ENCODE measurements at regions not wholly inside any gene's neighbourhood (a gene's known extent, or its start where the extent isn't known, plus 50 kb on each side); places are given as distances from the start of the nearest gene placed in this dataset.

- Histone ChIP-seq H3K9me3 (replicated peaks; ENCODE audit: control insufficient read depth, insufficient read depth, low read length) (no peaks in the 10 kb centered on the region), H3K36me3 (ENCODE audit: control insufficient read depth in 2 of 2, insufficient read depth in 2 of 2, low read length in 1 of 2) (no peaks in the 10 kb centered on the region), H3K79me2 (ENCODE audit: control insufficient read depth, insufficient read depth, low read length) (no peaks in the 10 kb centered on the region), H3K9ac (ENCODE audit: control insufficient read depth, insufficient read depth, low read length) (no peak overlapping the region), H3K4me2 (ENCODE audit: control insufficient read depth, insufficient read depth) (no peak overlapping the region), H3K4me1 (ENCODE audit: control insufficient read depth, insufficient read depth, low read length) (no peaks in the 10 kb centered on the region), H3K4me3 (no peak overlapping the region), H2AFZ (ENCODE audit: control insufficient read depth, low read depth, low read length) (no peak overlapping the region), H3K27ac (ENCODE audit: control insufficient read depth, insufficient read depth) (no peak overlapping the region), H4K20me1 (ENCODE audit: control insufficient read depth, insufficient read depth) (no peaks in the 10 kb centered on the region), H3K27me3 (replicated peaks in 1 of 2; ENCODE audit: control insufficient read depth in 2 of 2, insufficient read depth in 2 of 2, low read length in 1 of 2) (no peaks in the 10 kb centered on the region)
- FAIRE-seq (no peak), DNase-seq (ENCODE audit: low read depth, low spot score) (no peak), ATAC-seq (no peak)
- ChIA-PET CTCF (no interaction called here), RAD21 (ENCODE audit: unreplicated experiment) (no interaction called here), POLR2A (no interaction called here), SMC1A (ENCODE audit: uncharacterized antibody, unreplicated experiment) (no interaction called here)
- in situ Hi-C loops (cut with MboI) = no loop called here
- intact Hi-C loops (cut with micrococcal nuclease; ENCODE audit: unreplicated experiment) = no loop called here
- 8% methylated on average over 3 of the region's 3 CpGs for whole genome bisulfite sequencing (ENCODE audit: insufficient coverage, insufficient replicate concordance, low lambda C conversion rate, missing lambda C conversion rate)
- BruUV-seq (replicated peaks) = no TSS peak
- TF ChIP-seq STAT3 (IDR thresholded peaks at IDR 0.05; ENCODE audit: low read depth, low read length) = no peak
- no peak for TF ChIP-seq EGR1 (IDR thresholded peaks at IDR 0.05; ENCODE audit: borderline replicate concordance in 1 of 2, low read depth in 2 of 2, low read length in 2 of 2)
- TF ChIP-seq CEBPB (IDR thresholded peaks at IDR 0.05; ENCODE audit: borderline replicate concordance in 1 of 2, low read depth in 2 of 2, low read length in 2 of 2) = no peak
- no peak for TF ChIP-seq STAT1 (conservative IDR thresholded peaks at IDR 0.05)
- no peak for TF ChIP-seq KLF5 (IDR thresholded peaks at IDR 0.05; ENCODE audit: partially characterized antibody)
- TF ChIP-seq BRCA1 (IDR thresholded peaks at IDR 0.05; ENCODE audit: low read depth, low read length) = no peak
- TF ChIP-seq ZNF687 (IDR thresholded peaks at IDR 0.05) = no peak
- no peak for TF ChIP-seq RCOR1 (conservative IDR thresholded peaks at IDR 0.05; ENCODE audit: low read depth, low read length)
- TF ChIP-seq EZH2 (IDR thresholded peaks at IDR 0.05; ENCODE audit: borderline replicate concordance, control insufficient read depth, low read depth, low read length) = no peak
- TF ChIP-seq HSF1 (IDR thresholded peaks at IDR 0.05; ENCODE audit: low read depth, low read length) = no peak
- no peak for TF ChIP-seq CBX5 (IDR thresholded peaks at IDR 0.05; ENCODE audit: low read depth)
- TF ChIP-seq CEBPZ (IDR thresholded peaks at IDR 0.05; ENCODE audit: low read depth, low read length) = no peak
- TF ChIP-seq MEF2B (IDR thresholded peaks at IDR 0.05; ENCODE audit: partially characterized antibody, poor library complexity, severe bottlenecking) = no peak
- TF ChIP-seq ETV6 (conservative IDR thresholded peaks at IDR 0.05 in 1 of 2, IDR thresholded peaks at IDR 0.05 in 1 of 2; ENCODE audit: borderline replicate concordance in 1 of 2, low read depth in 1 of 2) = no peak
These were observed 252.3 kb upstream of the ZIC3 start for GRCh38 chrX:137313627-137314026.
